ENCODE measurements at regions not wholly inside any gene's neighbourhood (a gene's known extent, or its start where the extent isn't known, plus 50 kb on each side); places are given as distances from the start of the nearest gene placed in this dataset.

DNA sequence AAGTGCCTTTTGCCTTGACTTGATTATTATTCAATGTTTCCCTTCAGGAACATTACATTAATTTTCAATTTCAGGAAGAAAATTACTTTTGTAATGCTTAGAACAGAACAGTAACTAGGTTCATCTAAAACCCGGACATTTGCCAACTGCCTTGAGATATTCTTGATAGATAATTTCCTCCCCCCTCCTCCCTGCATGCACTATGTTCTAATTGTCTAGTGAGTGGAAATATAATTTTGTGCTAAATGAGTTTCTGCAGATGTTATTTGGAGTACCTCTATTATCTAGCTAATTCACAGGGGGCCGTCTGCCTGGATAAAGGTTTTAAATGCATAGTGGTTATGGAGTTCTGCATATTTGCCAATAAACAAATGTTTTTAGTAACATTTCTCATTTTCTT lies 200.3 kb upstream of the SLC39A10 start:
- TF ChIP-seq EZH2phosphoT487 (IDR thresholded peaks at IDR 0.05; ENCODE audit: borderline replicate concordance, low read depth, low read length) (no peak), CTCF (conservative IDR thresholded peaks at IDR 0.05; ENCODE audit: low read length) (no peak)
- CTCF ChIA-PET (ENCODE audit: unreplicated experiment), result no interaction called here
- 0 out of 2 replicates have a peak, but pooled peaks cover 3% of the 10 kb centered on the region for H3K9me3 ChIP-seq (ENCODE audit: low read length)

DNA sequence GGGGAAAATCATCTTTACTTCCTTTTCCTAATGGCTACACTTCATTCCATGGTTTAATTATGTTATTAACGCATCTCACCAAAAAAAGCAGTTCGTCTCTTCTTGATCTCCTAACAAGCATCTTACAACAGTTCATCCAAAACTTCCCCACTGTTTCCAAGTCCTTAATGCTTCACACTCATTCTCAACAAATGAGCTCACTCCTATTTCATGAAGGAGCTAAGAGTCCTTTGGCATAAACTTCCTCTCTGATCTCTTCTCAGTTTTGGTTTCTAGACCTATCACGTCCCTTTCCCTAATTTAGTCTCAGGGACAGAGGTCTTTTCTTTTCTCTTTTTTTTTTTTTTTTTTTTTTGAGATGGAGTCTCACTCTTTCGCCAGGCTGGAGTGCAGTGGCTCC lies 205.9 kb upstream of the SLC39A10 start:
- Histone ChIP-seq H3K4me1 (ENCODE audit: insufficient read depth, low read length, poor library complexity, severe bottlenecking) (no peaks in the 10 kb centered on the region), H3K9me2 (ENCODE audit: insufficient read depth, low read length) (no peaks in the 10 kb centered on the region), H3K27ac (ENCODE audit: low read depth, low read length, poor library complexity, severe bottlenecking) (no peak overlapping the region), H3K9me3 (ENCODE audit: low read length) (no peaks in the 10 kb centered on the region), H4K20me1 (ENCODE audit: insufficient read depth, low read length) (no peaks in the 10 kb centered on the region), H3K79me2 (ENCODE audit: insufficient read depth, low read depth, low read length) (no peaks in the 10 kb centered on the region), H3K4me3 (ENCODE audit: low read depth, low read length, poor library complexity, severe bottlenecking) (no peak overlapping the region), H3K36me3 (ENCODE audit: insufficient read depth, low read length) (no peaks in the 10 kb centered on the region), H3K4me2 (ENCODE audit: low read length) (no peak overlapping the region), H2AFZ (ENCODE audit: low read length) (no peak overlapping the region; the same call in 1 of the 2 replicates)
- no peak for TF ChIP-seq EZH2phosphoT487 (IDR thresholded peaks at IDR 0.05; ENCODE audit: borderline replicate concordance, low read depth, low read length)
- DNase-seq (ENCODE audit: low spot score), result no peak
- ChIA-PET CTCF (ENCODE audit: unreplicated experiment) (interaction anchor here (0.7 kb wide), 1 partner anchor 82 kb away, joined by 3 read pairs; no protein-coding TSS in a partner anchor), POLR2A (interaction anchor here (0.8 to 1.3 kb wide), 4 partner anchors 10 to 210 kb away, joined by 3 read pairs; no protein-coding TSS in a partner anchor)
- intact Hi-C loops (cut with micrococcal nuclease; ENCODE audit: unreplicated experiment), result no loop called here
- BruUV-seq (replicated peaks), result no TSS peak

More for the DNA sequence above, 200.3 kb upstream of the SLC39A10 start:
- no peaks in the 10 kb centered on the region for H3K9me2 ChIP-seq (ENCODE audit: insufficient read depth, low read length)
- no peak overlapping the region for H3K4me2 ChIP-seq (ENCODE audit: low read length)
- intact Hi-C loops (cut with micrococcal nuclease; ENCODE audit: unreplicated experiment), result no loop called here
- no peaks in the 10 kb centered on the region for H3K36me3 ChIP-seq (ENCODE audit: insufficient read depth, low read length)
- POLR2A ChIA-PET, result interaction anchor here (1.0 to 1.4 kb wide), 3 partner anchors 10 to 51 kb away, joined by 3 to 4 read pairs (median 4); no protein-coding TSS in a partner anchor
- H4K20me1 ChIP-seq (ENCODE audit: insufficient read depth, low read length), result no peaks in the 10 kb centered on the region
- H3K27ac ChIP-seq (ENCODE audit: low read depth, low read length, poor library complexity, severe bottlenecking), result no peak overlapping the region
- no peak overlapping the region for H3K4me3 ChIP-seq (ENCODE audit: low read depth, low read length, poor library complexity, severe bottlenecking)
- H3K79me2 ChIP-seq (ENCODE audit: insufficient read depth, low read depth, low read length), result no peaks in the 10 kb centered on the region
- H3K4me1 ChIP-seq (ENCODE audit: insufficient read depth, low read length, poor library complexity, severe bottlenecking), result no peaks in the 10 kb centered on the region
- no TSS peak for BruUV-seq (replicated peaks)
- no peak overlapping the region for H2AFZ ChIP-seq (ENCODE audit: low read length)
- no peak for DNase-seq (ENCODE audit: low spot score)

- H3K9me3 ChIP-seq (ENCODE audit: low read length), result no peaks in the 10 kb centered on the region
- no peaks in the 10 kb centered on the region for H3K4me1 ChIP-seq (ENCODE audit: insufficient read depth, low read length, poor library complexity, severe bottlenecking)
- POLR2A ChIA-PET, result interaction anchor here (0.8 to 1.7 kb wide), 6 partner anchors 9 to 210 kb away, joined by 3 to 5 read pairs (median 3); no protein-coding TSS in a partner anchor
- intact Hi-C loops (cut with micrococcal nuclease; ENCODE audit: unreplicated experiment), result no loop called here
- H4K20me1 ChIP-seq (ENCODE audit: insufficient read depth, low read length), result no peaks in the 10 kb centered on the region
- BruUV-seq (replicated peaks), result no TSS peak
- CTCF ChIA-PET (ENCODE audit: unreplicated experiment), result no interaction called here
- H3K36me3 ChIP-seq (ENCODE audit: insufficient read depth, low read length), result no peaks in the 10 kb centered on the region
- no peak overlapping the region for H3K4me3 ChIP-seq (ENCODE audit: low read depth, low read length, poor library complexity, severe bottlenecking)
- TF ChIP-seq EZH2phosphoT487 (IDR thresholded peaks at IDR 0.05; ENCODE audit: borderline replicate concordance, low read depth, low read length), result no peak
- no peak for TF ChIP-seq CTCF (conservative IDR thresholded peaks at IDR 0.05; ENCODE audit: low read length)
- no peak overlapping the region for H3K27ac ChIP-seq (ENCODE audit: low read depth, low read length, poor library complexity, severe bottlenecking)
- no peaks in the 10 kb centered on the region for H3K9me2 ChIP-seq (ENCODE audit: insufficient read depth, low read length)
- H3K4me2 ChIP-seq (ENCODE audit: low read length), result no peak overlapping the region
- H2AFZ ChIP-seq (ENCODE audit: low read length), result no peak overlapping the region; the same call in 1 of the 2 replicates
- no peak for DNase-seq (ENCODE audit: low spot score)
- H3K79me2 ChIP-seq (ENCODE audit: insufficient read depth, low read depth, low read length), result no peaks in the 10 kb centered on the region
Measured at GRCh38 chr2:195450552-195451113, 206.4 kb upstream of the SLC39A10 start.
